ENCODE measurements at regions not wholly inside any gene's neighbourhood (a gene's known extent, or its start where the extent isn't known, plus 50 kb on each side); places are given as distances from the start of the nearest gene placed in this dataset.

GRCh38 chr21:43304621-43305335, 122.2 kb downstream of the SIK1 start:
- TF ChIP-seq CTCF (IDR thresholded peaks at IDR 0.05 in 2 of 3, conservative IDR thresholded peaks at IDR 0.05 in 1 of 3; ENCODE audit: borderline replicate concordance in 1 of 3, insufficient read depth in 1 of 3, low read depth in 2 of 3, low read length in 2 of 3) (no peak), POLR2A (IDR thresholded peaks at IDR 0.05; ENCODE audit: borderline replicate concordance, extremely low read depth, insufficient read depth, insufficient read length) (no peak), YY1 (IDR thresholded peaks at IDR 0.05; ENCODE audit: extremely low read depth, insufficient replicate concordance, low read depth, low read length) (no peak), ATF3 (IDR thresholded peaks at IDR 0.05) (no peak), TCF7L2 (IDR thresholded peaks at IDR 0.05; ENCODE audit: borderline replicate concordance, extremely low read depth, insufficient read depth, insufficient read length) (no peak)

All from HCT116 (cell line).